ENCODE measurements at regions not wholly inside any gene's neighbourhood (a gene's known extent, or its start where the extent isn't known, plus 50 kb on each side); places are given as distances from the start of the nearest gene placed in this dataset.

- Histone ChIP-seq H3K9me3 (no peaks in the 10 kb centered on the region), H3K27ac (no peak overlapping the region), H3K27me3 (no peaks in the 10 kb centered on the region), H3K4me1 (no peaks in the 10 kb centered on the region), H3K36me3 (no peaks in the 10 kb centered on the region), H3K4me3 (no peak overlapping the region)
- TF ChIP-seq POLR2A (IDR thresholded peaks at IDR 0.05) (no peak), CTCF (IDR thresholded peaks at IDR 0.05) (no peak)
- DNase-seq = no peak
- intact Hi-C loops (cut with DNase I; ENCODE audit: low total_unique reads) = no loop called here
These were observed 268.3 kb downstream of the C12orf50 start for GRCh38 chr12:87760943-87761342.

DNA sequence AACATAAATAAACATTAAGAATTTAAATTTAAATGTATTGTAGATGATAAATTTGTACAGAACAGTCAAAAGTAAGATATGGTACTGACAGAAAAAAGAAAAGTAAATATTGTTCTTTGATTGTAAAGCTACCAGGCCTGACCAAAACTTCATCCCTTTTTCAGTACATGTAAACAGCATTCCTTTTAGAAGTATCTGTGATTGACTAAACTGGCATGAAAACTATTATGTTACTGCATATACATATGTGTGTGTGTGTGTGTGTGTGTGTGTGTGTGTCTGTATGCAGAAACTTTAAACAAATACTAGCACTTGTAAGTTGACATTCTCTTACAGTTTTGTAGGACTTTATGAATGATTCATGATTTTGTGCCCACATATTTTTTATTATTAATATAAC is 270.9 kb downstream of the C12orf50 start:
- no peaks in the 10 kb centered on the region for H3K27me3 ChIP-seq
- H3K9me3 ChIP-seq = no peaks in the 10 kb centered on the region
- no peak overlapping the region for H3K27ac ChIP-seq
- no peak for TF ChIP-seq CTCF (IDR thresholded peaks at IDR 0.05)
- no peak for TF ChIP-seq POLR2A (IDR thresholded peaks at IDR 0.05)
- no peak for DNase-seq
- no peaks in the 10 kb centered on the region for H3K36me3 ChIP-seq
- intact Hi-C loops (cut with DNase I; ENCODE audit: low total_unique reads) = no loop called here
- H3K4me1 ChIP-seq = no peaks in the 10 kb centered on the region
- no peak overlapping the region for H3K4me3 ChIP-seq

- TF ChIP-seq POLR2A (IDR thresholded peaks at IDR 0.05) = no peak
- TF ChIP-seq CTCF (IDR thresholded peaks at IDR 0.05) = no peak
- H3K4me1 ChIP-seq = no peaks in the 10 kb centered on the region
- H3K36me3 ChIP-seq = no peaks in the 10 kb centered on the region
- no peak overlapping the region for H3K27ac ChIP-seq
- H3K27me3 ChIP-seq = no peaks in the 10 kb centered on the region
- H3K4me3 ChIP-seq = no peak overlapping the region
- no peak for DNase-seq
- no peaks in the 10 kb centered on the region for H3K9me3 ChIP-seq
- intact Hi-C loops (cut with DNase I; ENCODE audit: low total_unique reads) = no loop called here
These were observed 272.5 kb downstream of the C12orf50 start for GRCh38 chr12:87756721-87757120.

- Histone ChIP-seq H3K36me3 (no peaks in the 10 kb centered on the region), H3K4me3 (no peak overlapping the region), H3K27me3 (no peaks in the 10 kb centered on the region), H3K4me1 (no peaks in the 10 kb centered on the region), H3K27ac (no peak overlapping the region), H3K9me3 (no peaks in the 10 kb centered on the region)
- no peak for DNase-seq
- no peak for TF ChIP-seq POLR2A (IDR thresholded peaks at IDR 0.05)
- TF ChIP-seq CTCF (IDR thresholded peaks at IDR 0.05) = no peak
- intact Hi-C loops (cut with DNase I; ENCODE audit: low total_unique reads) = no loop called here
These were observed 273.1 kb downstream of the C12orf50 start for GRCh38 chr12:87756111-87756510.

GRCh38 chr12:87728931-87729593 is 300.1 kb downstream of the C12orf50 start:
- Histone ChIP-seq H3K4me3 (no peak overlapping the region), H3K4me1 (no peaks in the 10 kb centered on the region), H3K9me3 (no peaks in the 10 kb centered on the region), H3K27ac (no peak overlapping the region), H3K36me3 (no peaks in the 10 kb centered on the region), H3K27me3 (no peaks in the 10 kb centered on the region)
- intact Hi-C loops (cut with DNase I; ENCODE audit: low total_unique reads) = no loop called here
- TF ChIP-seq CTCF (IDR thresholded peaks at IDR 0.05) (no peak), POLR2A (IDR thresholded peaks at IDR 0.05) (no peak)
- no peak for DNase-seq
